Fibroblast of mammary gland (primary cell): ENCODE measurements at regions not wholly inside any gene's neighbourhood (a gene's known extent, or its start where the extent isn't known, plus 50 kb on each side); places are given as distances from the start of the nearest gene placed in this dataset.

Source experiments
- DNase-seq: peaks from one replicate; pipeline ENCODE4 v3.0.0-alpha.2; 2010; ENCODE audit warnings: low read depth
- H3K4me3 ChIP-seq: 2 replicates; pipeline ENCODE4 v1.5.1; 2011; ENCODE audit warnings: low read depth, mild to moderate bottlenecking, low read length, moderate library complexity; ENCODE audit not compliant: control insufficient read depth
- CTCF ChIP-seq: conservative IDR thresholded peaks from 2 replicates; pipeline ENCODE4 v1.5.1; 2011; ENCODE audit warnings: low read depth, low read length, inconsistent platforms; ENCODE audit not compliant: control insufficient read depth, insufficient read depth

- TF ChIP-seq CTCF = no peak
- H3K4me3 ChIP-seq = peak overlapping the region; percentile 20
- DNase-seq = peak; percentile 100
Observed at GRCh38 chr5:6158974-6159831, 219.1 kb downstream of the MED10 start.

- DNase-seq = no peak
- no peak overlapping the region for H3K4me3 ChIP-seq
- TF ChIP-seq CTCF = no peak
Observed at GRCh38 chr5:6154216-6154615, 224.1 kb downstream of the MED10 start.

- H3K4me3 ChIP-seq = no peak overlapping the region
- no peak for TF ChIP-seq CTCF
- no peak for DNase-seq
Observed at GRCh38 chr5:6146271-6146670, 232.1 kb downstream of the MED10 start.

- DNase-seq = no peak
- TF ChIP-seq CTCF = no peak
- H3K4me3 ChIP-seq = no peak overlapping the region
Observed at GRCh38 chr5:6145616-6146237, 232.6 kb downstream of the MED10 start.

GRCh38 chr5:6143523-6143922, 234.8 kb downstream of the MED10 start:
- TF ChIP-seq CTCF = no peak
- no peak overlapping the region for H3K4me3 ChIP-seq
- no peak for DNase-seq

- H3K4me3 ChIP-seq = no peak overlapping the region
- TF ChIP-seq CTCF = no peak
- no peak for DNase-seq
Observed at GRCh38 chr5:6142353-6142752, 236.0 kb downstream of the MED10 start.
